DOHH2 (cell line): ENCODE measurements at regions not wholly inside any gene's neighbourhood (a gene's known extent, or its start where the extent isn't known, plus 50 kb on each side); places are given as distances from the start of the nearest gene placed in this dataset.

Experiments
- CTCF ChIP-seq: fragments of 200-600 bp; sonication (generic); IDR thresholded peaks from one replicate; pipeline ENCODE4 v1.5.1; 2014; ENCODE audit warnings: antibody characterized with exemption, mild to moderate bottlenecking, low read depth, low read length; ENCODE audit not compliant: poor library complexity, severe bottlenecking
- EZH2phosphoT487 ChIP-seq: fragments of 200-600 bp; sonication (generic); IDR thresholded peaks from 2 replicates; pipeline ENCODE4 v1.6.1; 2017; ENCODE audit warnings: borderline replicate concordance, mild to moderate bottlenecking, antibody characterized with exemption, low read length, moderate library complexity, mixed read lengths

GRCh38 chr6:153673750-153674149 lies 365.3 kb upstream of the OPRM1 start:
- no peak for TF ChIP-seq EZH2phosphoT487
- TF ChIP-seq CTCF = no peak
